GM13976 (cell line): ENCODE measurements at regions not wholly inside any gene's neighbourhood (a gene's known extent, or its start where the extent isn't known, plus 50 kb on each side); places are given as distances from the start of the nearest gene placed in this dataset.

Experiments
- DNase-seq: peaks from one replicate; pipeline ENCODE4 v3.0.0; 2012; ENCODE audit warnings: low spot score
- in situ Hi-C: fragments of 300-500 bp; cut with MboI; formaldehyde crosslinking; loops from one replicate; pipeline ENCODE4 v1.12.0; 2022; ENCODE audit warnings: low sequenced_read_pairs, mixed read lengths, inconsistent platforms; ENCODE audit not compliant: unreplicated experiment
- TF ChIP-seq, protein P1 (sequence below): IDR thresholded peaks from 2 replicates; pipeline ENCODE4 v1.5.1; 2012; ENCODE audit warnings: borderline replicate concordance, mild to moderate bottlenecking; ENCODE audit not compliant: insufficient read depth; ENCODE audit errors: extremely low read depth, missing control alignments, control extremely low read depth

DNA sequence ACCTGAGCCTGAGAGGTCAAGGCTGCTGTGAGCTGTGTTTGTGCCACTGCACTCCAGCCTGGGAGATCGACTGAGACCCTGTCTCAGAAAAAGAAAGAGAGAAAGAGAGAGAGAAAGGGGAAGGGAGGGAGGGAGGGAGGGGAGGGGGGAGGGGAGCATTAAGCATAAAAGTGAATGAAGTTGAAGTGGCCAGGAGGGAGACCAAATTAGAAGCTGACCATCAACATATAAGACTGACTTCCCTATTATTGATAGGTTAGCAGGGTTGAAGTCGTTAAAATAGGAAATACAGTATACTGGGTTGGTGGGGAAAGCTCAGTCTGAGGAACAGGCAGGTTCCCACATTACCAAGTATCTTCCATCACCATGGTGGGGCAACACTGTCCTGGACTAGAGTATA, 117.1 kb upstream of the MKLN1 start:
- in situ Hi-C loops, result no loop called here
- TF ChIP-seq, protein P1, sequence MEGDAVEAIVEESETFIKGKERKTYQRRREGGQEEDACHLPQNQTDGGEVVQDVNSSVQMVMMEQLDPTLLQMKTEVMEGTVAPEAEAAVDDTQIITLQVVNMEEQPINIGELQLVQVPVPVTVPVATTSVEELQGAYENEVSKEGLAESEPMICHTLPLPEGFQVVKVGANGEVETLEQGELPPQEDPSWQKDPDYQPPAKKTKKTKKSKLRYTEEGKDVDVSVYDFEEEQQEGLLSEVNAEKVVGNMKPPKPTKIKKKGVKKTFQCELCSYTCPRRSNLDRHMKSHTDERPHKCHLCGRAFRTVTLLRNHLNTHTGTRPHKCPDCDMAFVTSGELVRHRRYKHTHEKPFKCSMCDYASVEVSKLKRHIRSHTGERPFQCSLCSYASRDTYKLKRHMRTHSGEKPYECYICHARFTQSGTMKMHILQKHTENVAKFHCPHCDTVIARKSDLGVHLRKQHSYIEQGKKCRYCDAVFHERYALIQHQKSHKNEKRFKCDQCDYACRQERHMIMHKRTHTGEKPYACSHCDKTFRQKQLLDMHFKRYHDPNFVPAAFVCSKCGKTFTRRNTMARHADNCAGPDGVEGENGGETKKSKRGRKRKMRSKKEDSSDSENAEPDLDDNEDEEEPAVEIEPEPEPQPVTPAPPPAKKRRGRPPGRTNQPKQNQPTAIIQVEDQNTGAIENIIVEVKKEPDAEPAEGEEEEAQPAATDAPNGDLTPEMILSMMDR, result no peak
- no peak for DNase-seq

DNA sequence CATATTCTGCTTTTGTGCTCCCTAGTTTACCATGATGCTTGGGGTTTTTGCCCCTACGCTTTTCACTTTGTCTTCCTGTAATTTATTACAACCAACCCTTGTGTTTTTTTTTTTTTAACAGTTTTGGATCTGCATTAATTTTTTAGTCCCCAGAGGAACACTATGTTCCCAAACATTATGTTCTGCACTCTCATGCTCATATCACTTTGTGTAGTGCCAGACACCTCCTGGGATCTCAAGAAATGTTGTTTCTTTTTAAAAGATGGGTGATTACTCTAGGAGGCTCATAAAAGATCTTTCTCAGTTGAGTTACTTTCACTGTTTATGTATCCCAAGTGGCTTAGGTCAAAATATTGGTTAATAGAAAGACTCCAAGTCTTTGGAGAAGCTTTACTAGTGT, 116.2 kb upstream of the MKLN1 start:
- no peak for DNase-seq
- TF ChIP-seq, protein P1, result no peak
- in situ Hi-C loops, result no loop called here

DNA sequence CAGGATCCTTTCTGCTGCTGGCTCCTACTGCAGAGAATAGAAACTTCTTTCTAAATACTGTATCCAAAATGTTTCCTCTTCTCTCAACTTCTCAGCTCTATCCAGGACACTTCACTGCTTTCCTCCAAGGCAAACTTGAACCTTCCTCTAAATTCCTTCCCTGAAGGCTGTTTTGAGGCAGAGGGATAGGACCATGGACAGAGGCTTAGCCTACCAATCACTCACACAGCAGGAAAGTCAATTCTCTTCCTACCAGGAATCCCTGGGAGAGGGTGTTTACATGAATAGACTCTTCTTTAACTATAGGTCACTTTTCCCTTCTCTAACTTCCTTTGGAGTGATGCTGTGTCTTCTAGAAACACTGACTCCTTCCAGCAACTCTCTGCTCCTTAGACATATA, 115.6 kb upstream of the MKLN1 start:
- in situ Hi-C loops, result no loop called here
- TF ChIP-seq, protein P1, result no peak
- DNase-seq, result no peak

DNA sequence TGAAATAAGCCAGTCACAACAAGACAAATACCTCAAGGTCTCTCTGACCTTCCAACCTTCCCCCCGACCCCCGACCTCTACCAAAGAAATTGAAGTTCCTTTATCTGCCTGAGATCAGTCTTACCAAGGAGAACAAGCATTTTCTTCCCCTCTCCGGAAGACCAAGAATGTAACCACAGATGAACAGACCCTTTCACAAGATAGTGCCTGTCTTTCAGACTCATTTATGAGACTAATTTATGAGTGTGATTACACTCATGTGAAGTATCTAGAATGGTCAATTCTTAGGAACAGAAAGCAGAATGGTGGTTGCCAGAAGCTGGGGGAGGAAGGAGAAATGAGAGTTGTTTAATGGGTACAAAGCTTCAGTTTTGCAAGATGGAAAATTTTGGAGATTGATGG, 108.9 kb upstream of the MKLN1 start:
- DNase-seq, result no peak
- TF ChIP-seq, protein P1, result no peak
- in situ Hi-C loops, result no loop called here

DNA sequence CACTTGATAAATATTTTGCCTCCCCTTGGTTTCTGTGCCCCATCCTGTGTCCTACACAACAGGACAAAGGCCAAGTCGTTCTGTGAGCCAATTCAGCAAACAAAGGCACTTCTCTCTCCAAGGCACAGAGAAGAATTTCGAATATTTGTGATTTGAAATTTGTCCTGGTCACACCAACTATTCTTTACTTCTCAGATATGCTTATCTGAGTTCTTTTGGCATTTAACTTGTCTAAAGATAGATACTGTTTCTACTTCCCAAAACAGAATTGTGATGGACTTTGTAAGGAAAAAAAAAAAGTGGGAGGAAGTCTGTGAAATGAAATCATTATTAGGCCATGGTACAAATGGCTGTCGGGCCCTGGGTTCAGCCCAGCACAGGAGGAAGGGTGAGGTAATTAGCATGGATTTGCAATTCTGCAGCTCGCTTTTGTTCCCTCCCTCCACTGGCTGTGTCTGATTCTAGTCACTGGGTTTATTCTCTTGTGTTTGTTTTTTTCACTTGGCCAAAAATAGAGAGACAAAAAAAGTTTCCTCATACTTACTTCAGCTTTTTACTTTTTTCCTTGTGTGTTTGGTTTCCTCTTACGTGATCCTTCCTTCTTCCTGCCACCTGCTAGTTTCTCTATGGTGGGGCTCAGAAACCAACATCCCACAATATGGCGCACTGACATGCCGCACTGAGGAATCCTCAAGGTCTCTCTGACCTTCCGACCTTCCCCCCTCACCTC, 108.2 kb upstream of the MKLN1 start:
- peak; percentile 41 for DNase-seq
- in situ Hi-C loops, result no loop called here

DNA sequence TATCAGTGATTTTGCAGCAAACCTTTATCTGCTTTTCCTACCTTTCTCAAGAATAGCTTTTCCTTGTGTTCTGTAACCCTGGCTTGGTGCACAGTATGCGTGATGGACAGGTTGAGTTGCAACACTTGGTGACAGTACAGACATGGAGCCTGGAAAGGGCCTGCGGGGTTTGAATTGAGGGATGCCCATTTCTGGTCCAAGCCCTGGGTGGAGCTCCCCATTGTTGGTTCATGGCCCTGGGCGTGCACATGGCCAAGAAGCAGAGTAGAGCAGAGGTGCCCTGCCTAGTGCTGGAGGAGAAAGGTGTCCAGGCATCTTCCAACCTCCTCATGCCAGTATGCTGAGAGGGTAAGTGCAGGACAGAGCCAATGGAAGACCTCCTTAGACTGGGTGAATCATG, 106.6 kb upstream of the MKLN1 start:
- DNase-seq, result no peak
- in situ Hi-C loops, result no loop called here
- TF ChIP-seq, protein P1, result no peak

More for the DNA sequence above, 108.2 kb upstream of the MKLN1 start:
- TF ChIP-seq, protein P1, result no peak
